SJCRH30 (cell line): ENCODE measurements at regions not wholly inside any gene's neighbourhood (a gene's known extent, or its start where the extent isn't known, plus 50 kb on each side); places are given as distances from the start of the nearest gene placed in this dataset.
"Not testable (repeated sequence)": the region's sequence is repeated elsewhere in the genome, so short reads cannot be mapped to it uniquely, and the experiment has no call there.

ENCODE experiments used
- DNase-seq, 2 experiments: peaks; one replicate each; pipeline ENCODE4 v3.0.0-alpha.2; 2015 to 2020
- H3K27ac ChIP-seq: fragments of 250-450 bp; sonication (Bioruptor Pico); 2 replicates; pipeline ENCODE4 v1.5.1; 2020; ENCODE audit warnings: mild to moderate bottlenecking, moderate library complexity
- H3K27me3 ChIP-seq: fragments of 250-450 bp; sonication (Bioruptor Pico); 2 replicates; pipeline ENCODE4 v1.5.1; 2020; ENCODE audit warnings: mild to moderate bottlenecking, moderate library complexity
- H3K36me3 ChIP-seq: fragments of 250-450 bp; sonication (Bioruptor Pico); 2 replicates; pipeline ENCODE4 v1.5.1; 2020; ENCODE audit warnings: mild to moderate bottlenecking, moderate library complexity
- H3K4me1 ChIP-seq: fragments of 250-450 bp; sonication (Bioruptor Pico); 2 replicates; pipeline ENCODE4 v1.5.1; 2020; ENCODE audit warnings: mild to moderate bottlenecking, moderate library complexity
- H3K4me3 ChIP-seq: fragments of 250-450 bp; sonication (Bioruptor Pico); 2 replicates; pipeline ENCODE4 v1.5.1; 2020; ENCODE audit warnings: mild to moderate bottlenecking, moderate library complexity
- H3K9me3 ChIP-seq: fragments of 250-450 bp; sonication (Bioruptor Pico); replicated peaks from 2 replicates; pipeline ENCODE4 v1.5.1; 2020; ENCODE audit warnings: mild to moderate bottlenecking, moderate library complexity

DNA sequence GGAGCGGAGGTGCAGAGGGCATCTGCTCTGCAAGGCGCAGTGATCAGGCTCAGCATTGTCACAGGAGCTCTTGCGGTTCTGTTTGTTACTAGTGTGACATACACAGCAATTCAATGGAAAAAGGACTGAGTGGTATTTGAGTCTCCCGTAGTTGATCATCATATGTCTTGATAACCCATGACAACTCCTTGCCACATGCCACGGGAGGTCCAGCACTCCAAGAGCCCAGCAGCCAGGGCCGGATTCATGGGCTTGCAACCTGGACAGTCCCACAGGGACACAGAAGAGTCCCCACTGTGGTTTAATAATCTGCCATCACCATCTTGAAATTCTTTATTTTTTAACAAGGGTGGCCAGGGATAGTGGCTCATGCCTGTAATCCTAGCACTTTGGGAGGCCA, 58.1 kb upstream of the ROPN1B start:
- not testable (repeated sequence) for H3K27me3 ChIP-seq, H3K27ac ChIP-seq, H3K36me3 ChIP-seq, H3K4me3 ChIP-seq, DNase-seq, H3K9me3 ChIP-seq
- H3K4me1 ChIP-seq, result peaks cover 21% of the 10 kb centered on the region

- Histone ChIP-seq H3K4me1 (peaks cover 19% of the 10 kb centered on the region), H3K4me3 (peak overlapping the region; percentile 99), H3K27ac (peak overlapping the region; percentile 65)
- H3K9me3 ChIP-seq, H3K27me3 ChIP-seq, H3K36me3 ChIP-seq: not testable (repeated sequence)
- peak; percentile 29 to 46 for DNase-seq
Observed at GRCh38 chr3:125914608-125915436, 54.2 kb upstream of the ROPN1B start.

- H3K9me3 ChIP-seq, result not testable (repeated sequence)
Observed at GRCh38 chr3:125915437-125915787, 53.6 kb upstream of the ROPN1B start.

DNA sequence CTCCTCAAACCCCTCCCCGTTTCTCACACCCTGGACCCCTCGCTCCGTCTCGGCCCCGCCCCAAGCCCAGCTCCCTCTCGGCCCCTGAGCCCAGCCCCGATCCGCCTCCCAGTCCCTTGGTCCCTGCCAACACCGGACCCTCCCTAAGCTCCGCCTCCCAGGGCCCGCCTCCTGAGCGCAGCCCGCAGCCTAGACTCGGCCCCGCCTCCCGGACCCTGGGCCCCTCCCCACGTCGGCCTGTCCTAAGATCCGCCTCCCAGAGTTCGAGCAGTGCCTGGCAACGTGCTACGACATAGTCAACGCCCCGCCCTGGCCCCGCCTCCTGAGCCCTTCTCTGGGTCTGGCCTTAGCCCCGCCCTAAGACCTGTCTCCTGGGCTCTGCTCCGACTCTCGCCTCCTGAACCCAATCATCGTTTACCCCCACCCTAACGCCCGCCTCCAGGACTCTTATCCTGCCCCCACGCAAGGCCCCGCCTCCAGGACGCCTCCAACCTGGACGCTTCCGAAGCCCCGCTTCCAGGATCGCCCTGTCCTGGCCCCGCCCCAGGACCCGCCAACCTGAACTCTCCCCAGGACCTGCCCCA, 53.1 kb upstream of the ROPN1B start:
- H3K36me3 ChIP-seq, H3K27me3 ChIP-seq, H3K9me3 ChIP-seq: not testable (repeated sequence)
- H3K27ac ChIP-seq, result peak overlapping the region; percentile 65
- H3K4me1 ChIP-seq, result peaks cover 23% of the 10 kb centered on the region
- DNase-seq, result peak; percentile 99 to 100
- H3K4me3 ChIP-seq, result peak overlapping the region; percentile 99

More at GRCh38 chr3:125915437-125915787, 53.6 kb upstream of the ROPN1B start:
- Histone ChIP-seq H3K4me1 (peaks cover 19% of the 10 kb centered on the region), H3K4me3 (peak overlapping the region; percentile 99), H3K27ac (peak overlapping the region; percentile 65)
- not testable (repeated sequence) for H3K27me3 ChIP-seq, H3K36me3 ChIP-seq
- DNase-seq, result peak in 1 of 2 experiments; percentile 56

- peak overlapping the region; percentile 87 for H3K27ac ChIP-seq
- H3K9me3 ChIP-seq, result no peaks in the 10 kb centered on the region
- peak overlapping the region; percentile 99 for H3K4me3 ChIP-seq
- H3K36me3 ChIP-seq, result no peaks in the 10 kb centered on the region
- H3K4me1 ChIP-seq, result peaks cover 29% of the 10 kb centered on the region
- H3K27me3 ChIP-seq, result no peaks in the 10 kb centered on the region
- DNase-seq, result peak in 1 of 2 experiments; percentile 96
Observed at GRCh38 chr3:125916376-125916978, 52.5 kb upstream of the ROPN1B start.

DNA sequence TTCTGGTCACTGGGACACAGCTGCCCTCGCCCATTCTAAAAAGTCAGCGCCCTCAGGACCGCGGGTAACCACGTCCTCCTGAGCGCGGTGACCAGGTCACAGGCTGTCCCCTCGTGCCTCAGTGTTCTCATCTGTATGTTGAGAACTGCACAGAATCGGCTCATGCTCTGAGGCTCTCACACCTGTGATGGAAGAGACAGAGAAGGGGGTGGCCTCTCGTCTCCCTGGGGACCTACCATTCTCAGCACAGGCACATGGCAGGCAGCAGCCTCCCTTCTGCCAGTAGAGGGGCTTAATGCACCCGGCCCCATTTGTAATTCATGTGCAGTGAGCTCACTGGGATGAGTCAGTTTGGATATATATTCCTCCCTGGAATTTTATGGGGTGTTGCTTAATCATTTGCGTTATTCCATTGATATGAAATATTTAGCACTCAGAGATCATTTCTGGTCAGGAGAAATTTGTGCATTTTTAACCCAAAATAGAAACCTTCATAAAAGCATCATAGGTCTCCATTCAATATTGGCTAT, 51.9 kb upstream of the ROPN1B start:
- peak overlapping the region; percentile 99 for H3K4me3 ChIP-seq
- DNase-seq, result peak; percentile 77 to 81
- peaks cover 28% of the 10 kb centered on the region for H3K4me1 ChIP-seq
- H3K36me3 ChIP-seq, H3K27me3 ChIP-seq, H3K9me3 ChIP-seq: not testable (repeated sequence)
- H3K27ac ChIP-seq, result peak overlapping the region; percentile 87

DNA sequence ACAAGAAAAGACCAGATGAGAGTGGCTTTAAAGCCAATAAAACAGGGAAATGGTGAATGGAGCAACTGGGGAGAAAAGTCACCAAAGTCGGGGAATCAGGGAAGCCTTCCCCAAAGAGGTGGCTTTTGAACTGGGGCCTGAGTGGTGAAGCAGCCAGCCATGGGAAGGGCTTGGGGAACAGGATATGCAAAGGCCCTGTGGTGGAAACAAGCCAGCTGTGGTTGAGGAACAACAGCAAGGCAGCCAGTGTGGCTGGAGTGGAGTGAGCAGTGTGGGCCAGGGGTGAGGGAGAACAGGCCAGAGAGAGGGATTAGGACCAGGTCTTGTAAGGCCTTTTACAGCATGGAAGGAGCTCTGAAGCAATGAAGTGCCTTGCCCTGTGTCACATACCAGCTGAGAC, 51.0 kb upstream of the ROPN1B start:
- H3K9me3 ChIP-seq, DNase-seq, H3K36me3 ChIP-seq, H3K27ac ChIP-seq, H3K27me3 ChIP-seq, H3K4me3 ChIP-seq: not testable (repeated sequence)
- H3K4me1 ChIP-seq, result peaks cover 18% of the 10 kb centered on the region

GRCh38 chr3:125918451-125918850, 50.5 kb upstream of the ROPN1B start:
- not testable (repeated sequence) for H3K27ac ChIP-seq, H3K27me3 ChIP-seq, DNase-seq, H3K36me3 ChIP-seq, H3K9me3 ChIP-seq, H3K4me3 ChIP-seq
- peaks cover 17% of the 10 kb centered on the region for H3K4me1 ChIP-seq

DNA sequence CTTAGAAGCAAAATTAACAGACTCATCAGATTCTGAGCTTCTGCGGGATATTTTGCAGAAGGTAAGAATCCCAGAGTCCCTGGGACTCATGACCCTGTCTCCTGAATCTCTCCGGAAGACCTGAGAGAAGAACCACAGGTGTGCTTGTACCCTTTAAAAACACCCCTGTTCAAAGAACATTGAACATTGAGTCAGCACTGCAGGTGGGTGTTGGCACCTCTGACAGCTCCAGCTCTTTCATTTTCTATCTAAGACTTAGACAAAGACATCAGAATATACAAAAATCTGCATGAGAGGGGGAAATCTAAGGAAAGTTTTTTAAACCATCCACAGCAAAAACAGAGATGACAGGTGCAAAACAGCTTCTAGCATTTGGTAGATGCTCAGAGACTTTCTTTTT, 50.1 kb upstream of the ROPN1B start:
- not testable (repeated sequence) for DNase-seq, H3K36me3 ChIP-seq, H3K9me3 ChIP-seq, H3K27me3 ChIP-seq, H3K4me3 ChIP-seq, H3K27ac ChIP-seq
- peaks cover 17% of the 10 kb centered on the region for H3K4me1 ChIP-seq
